WTC11 (cell line): ENCODE measurements at regions not wholly inside any gene's neighbourhood (a gene's known extent, or its start where the extent isn't known, plus 50 kb on each side); places are given as distances from the start of the nearest gene placed in this dataset.
A peak's percentile ranks its signal among the peaks of the same experiment; 100 is the strongest.

Experiments
- ATAC-seq: fragments of 200-7000 bp; cut with Tn5 transposase; 2 replicates; pipeline ENCODE4 v1.10.0; 2021; ENCODE audit warnings: mild to moderate bottlenecking, moderate library complexity
- CTCF ChIA-PET: fragments of 300-600 bp; sonication (Branson Sonifier 250); formaldehyde crosslinking; loops from one replicate; lab custom pipeline; 2021; ENCODE audit warnings: antibody characterized with exemption; lab: Charles Lee
- POLR2A ChIA-PET: fragments of 350-600 bp; sonication (Branson Sonifier 250); formaldehyde crosslinking; loops from one replicate; lab custom pipeline; 2021; ENCODE audit warnings: antibody characterized with exemption; lab: Charles Lee
- DNase-seq: peaks from one replicate; pipeline ENCODE4 v3.0.0; 2021; ENCODE audit warnings: low spot score
- H3K27ac Mint-ChIP-seq: 2 replicates; pipeline ENCODE4 v1.8.0; 2021; ENCODE audit warnings: mixed read lengths
- H3K27me3 Mint-ChIP-seq: 2 replicates; pipeline ENCODE4 v1.8.0; 2021; ENCODE audit warnings: low read depth, mild to moderate bottlenecking, moderate library complexity, mixed read lengths
- H3K36me3 Mint-ChIP-seq: 2 replicates; pipeline ENCODE4 v1.8.0; 2021; ENCODE audit warnings: mixed read lengths
- H3K4me1 Mint-ChIP-seq: 2 replicates; pipeline ENCODE4 v1.8.0; 2022; ENCODE audit warnings: mixed read lengths
- H3K4me3 Mint-ChIP-seq: 2 replicates; pipeline ENCODE4 v1.8.0; 2021; ENCODE audit warnings: mild to moderate bottlenecking, moderate library complexity, mixed read lengths
- H3K9me3 Mint-ChIP-seq: 2 replicates; pipeline ENCODE4 v1.8.0; 2021; ENCODE audit warnings: mixed read lengths
- ATF3 ChIP-seq: sonication (generic); formaldehyde crosslinking; conservative IDR thresholded peaks from 2 replicates; pipeline ENCODE4 v1.8.1; 2022; ENCODE audit warnings: mild to moderate bottlenecking, missing genetic modification reagents
- E2F5 ChIP-seq: sonication (generic); formaldehyde crosslinking; IDR thresholded peaks from 2 replicates; pipeline ENCODE4 v1.8.1; 2022; ENCODE audit warnings: mild to moderate bottlenecking, moderate library complexity, missing genetic modification reagents
- ERG ChIP-seq: fragments of 250-450 bp; sonication (Bioruptor Pico); IDR thresholded peaks from 2 replicates; pipeline ENCODE4 v1.8.0; 2021; ENCODE audit warnings: mild to moderate bottlenecking
- FOXP1 ChIP-seq: sonication (generic); formaldehyde crosslinking; IDR thresholded peaks from 2 replicates; pipeline ENCODE4 v1.8.0; 2022; ENCODE audit warnings: missing genetic modification reagents, mild to moderate bottlenecking, moderate library complexity, borderline replicate concordance
- GABPB1 ChIP-seq: sonication (generic); formaldehyde crosslinking; IDR thresholded peaks from 2 replicates; pipeline ENCODE4 v1.8.1; 2023; ENCODE audit warnings: mild to moderate bottlenecking, missing genetic modification reagents
- GRHL2 ChIP-seq: fragments of 250-450 bp; sonication (Bioruptor Pico); IDR thresholded peaks from 2 replicates; pipeline ENCODE4 v1.8.0; 2022; ENCODE audit warnings: mild to moderate bottlenecking, moderate library complexity; ENCODE audit not compliant: insufficient replicate concordance, severe bottlenecking
- NR1H2 ChIP-seq: sonication (generic); formaldehyde crosslinking; IDR thresholded peaks from 2 replicates; pipeline ENCODE4 v1.9.0; 2021; ENCODE audit warnings: mild to moderate bottlenecking, moderate library complexity, missing genetic modification reagents
- RELA ChIP-seq: sonication (generic); formaldehyde crosslinking; IDR thresholded peaks from 2 replicates; pipeline ENCODE4 v1.8.1; 2022; ENCODE audit warnings: missing genetic modification reagents, mild to moderate bottlenecking, borderline replicate concordance
- RORB ChIP-seq: fragments of 250-450 bp; sonication (Bioruptor Pico); IDR thresholded peaks from 2 replicates; pipeline ENCODE4 v1.9.0; 2021; ENCODE audit warnings: mild to moderate bottlenecking
- TP53 ChIP-seq: sonication (generic); formaldehyde crosslinking; IDR thresholded peaks from 2 replicates; pipeline ENCODE4 v1.8.1; 2023; ENCODE audit warnings: mild to moderate bottlenecking, missing genetic modification reagents
- TF ChIP-seq, protein P1 (sequence below): sonication (generic); formaldehyde crosslinking; IDR thresholded peaks from 2 replicates; pipeline ENCODE4 v1.8.1; 2022; ENCODE audit warnings: low read depth, mild to moderate bottlenecking, moderate library complexity, missing genetic modification reagents, borderline replicate concordance
- TF ChIP-seq, protein P2 (sequence below): sonication (generic); formaldehyde crosslinking; IDR thresholded peaks from 2 replicates; pipeline ENCODE4 v1.8.0; 2022; ENCODE audit warnings: mild to moderate bottlenecking, missing genetic modification reagents

- Mint-ChIP-seq H3K4me3 (no peak overlapping the region), H3K27ac (no peak overlapping the region), H3K9me3 (no peaks in the 10 kb centered on the region), H3K27me3 (no peaks in the 10 kb centered on the region), H3K36me3 (peaks cover 2% of the 10 kb centered on the region), H3K4me1 (peaks cover 27% of the 10 kb centered on the region)
- DNase-seq (no peak), ATAC-seq (peak; percentile 67)
- CTCF ChIA-PET = interaction anchor here (1.1 to 2.7 kb wide), 4 partner anchors 10 to 296 kb away, joined by 3 to 16 read pairs (median 4); no protein-coding TSS in a partner anchor
- POLR2A ChIA-PET = interaction anchor here (0.6 kb wide), 1 partner anchor 30 kb away, joined by 4 read pairs; no protein-coding TSS in a partner anchor
- no peak for TF ChIP-seq E2F5 (CRISPR knock-in tag)
Measured at GRCh38 chr11:27201454-27202302, 161.1 kb downstream of the BBOX1 start.

DNA sequence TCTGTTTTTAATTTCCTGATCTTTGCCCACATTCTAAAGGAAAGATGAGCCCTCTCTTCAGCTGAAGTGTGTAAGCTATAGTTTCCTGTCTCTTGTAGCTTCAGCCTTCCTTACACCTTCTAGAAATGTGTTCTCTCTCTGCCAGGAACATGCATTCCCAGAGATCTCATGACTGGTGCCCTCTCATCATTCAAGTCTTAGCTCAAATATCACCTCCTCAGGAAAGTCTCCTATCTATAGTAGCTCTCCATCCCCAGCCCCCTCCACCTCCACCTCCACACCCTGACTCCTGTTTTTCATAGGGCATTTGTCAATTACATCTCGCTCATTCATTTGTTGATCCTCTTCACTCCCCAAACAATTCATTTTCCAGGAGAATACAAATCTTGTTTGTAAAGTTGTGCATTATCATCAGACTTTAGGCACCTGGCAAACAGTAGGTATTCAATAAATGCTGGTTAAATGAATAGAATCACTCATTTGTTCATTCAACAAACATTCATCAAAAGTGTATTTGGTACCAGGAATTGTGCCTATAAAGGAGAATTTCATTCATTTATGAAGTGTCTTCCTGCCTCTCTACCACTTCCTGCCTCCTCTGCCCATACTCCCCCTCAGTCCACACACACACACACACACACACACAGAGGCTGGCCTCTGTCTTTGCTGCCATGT is 160.3 kb downstream of the BBOX1 start:
- Mint-ChIP-seq H3K4me3 (no peak overlapping the region), H3K27me3 (no peaks in the 10 kb centered on the region), H3K27ac (peak overlapping the region; percentile 4; the same call in 1 of the 2 replicates), H3K4me1 (peaks cover 27% of the 10 kb centered on the region), H3K9me3 (no peaks in the 10 kb centered on the region), H3K36me3 (peaks cover 2% of the 10 kb centered on the region; the same call in 1 of the 2 replicates)
- CTCF ChIA-PET = interaction anchor here (1.0 to 2.7 kb wide), 6 partner anchors 10 to 296 kb away, joined by 3 to 16 read pairs (median 4); no protein-coding TSS in a partner anchor
- DNase-seq (no peak), ATAC-seq (no peak)
- TF ChIP-seq, protein P1, sequence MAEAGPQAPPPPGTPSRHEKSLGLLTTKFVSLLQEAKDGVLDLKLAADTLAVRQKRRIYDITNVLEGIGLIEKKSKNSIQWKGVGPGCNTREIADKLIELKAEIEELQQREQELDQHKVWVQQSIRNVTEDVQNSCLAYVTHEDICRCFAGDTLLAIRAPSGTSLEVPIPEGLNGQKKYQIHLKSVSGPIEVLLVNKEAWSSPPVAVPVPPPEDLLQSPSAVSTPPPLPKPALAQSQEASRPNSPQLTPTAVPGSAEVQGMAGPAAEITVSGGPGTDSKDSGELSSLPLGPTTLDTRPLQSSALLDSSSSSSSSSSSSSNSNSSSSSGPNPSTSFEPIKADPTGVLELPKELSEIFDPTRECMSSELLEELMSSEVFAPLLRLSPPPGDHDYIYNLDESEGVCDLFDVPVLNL = no peak
- TF ChIP-seq ATF3 (CRISPR knock-in tag) (no peak), FOXP1 (CRISPR knock-in tag) (no peak), NR1H2 (CRISPR knock-in tag) (no peak), GRHL2 (CRISPR knock-in tag) (no peak), RORB (CRISPR knock-in tag) (no peak), TP53 (CRISPR knock-in tag) (no peak), GABPB1 (CRISPR knock-in tag) (no peak)
- TF ChIP-seq, protein P2, sequence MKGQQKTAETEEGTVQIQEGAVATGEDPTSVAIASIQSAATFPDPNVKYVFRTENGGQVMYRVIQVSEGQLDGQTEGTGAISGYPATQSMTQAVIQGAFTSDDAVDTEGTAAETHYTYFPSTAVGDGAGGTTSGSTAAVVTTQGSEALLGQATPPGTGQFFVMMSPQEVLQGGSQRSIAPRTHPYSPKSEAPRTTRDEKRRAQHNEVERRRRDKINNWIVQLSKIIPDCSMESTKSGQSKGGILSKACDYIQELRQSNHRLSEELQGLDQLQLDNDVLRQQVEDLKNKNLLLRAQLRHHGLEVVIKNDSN (CRISPR knock-in tag) = no peak
- POLR2A ChIA-PET = interaction anchor here (0.6 kb wide), 1 partner anchor 31 kb away, joined by 4 read pairs; no protein-coding TSS in a partner anchor

- Mint-ChIP-seq H3K27me3 (no peaks in the 10 kb centered on the region), H3K36me3 (no peaks in the 10 kb centered on the region), H3K9me3 (no peaks in the 10 kb centered on the region), H3K4me1 (peaks cover 4% of the 10 kb centered on the region), H3K27ac (no peak overlapping the region), H3K4me3 (no peak overlapping the region)
- peak; percentile 67 for ATAC-seq
- CTCF ChIA-PET = interaction anchor here (1.0 to 1.5 kb wide), 2 partner anchors 12 to 100 kb away, joined by 3 to 5 read pairs; no protein-coding TSS in a partner anchor
- POLR2A ChIA-PET = interaction anchor here (0.7 kb wide), 1 partner anchor 31 kb away, joined by 4 read pairs; no protein-coding TSS in a partner anchor
- no peak for DNase-seq
- TF ChIP-seq RELA (CRISPR knock-in tag) = no peak
Measured at GRCh38 chr11:27196203-27196897, 155.7 kb downstream of the BBOX1 start.

DNA sequence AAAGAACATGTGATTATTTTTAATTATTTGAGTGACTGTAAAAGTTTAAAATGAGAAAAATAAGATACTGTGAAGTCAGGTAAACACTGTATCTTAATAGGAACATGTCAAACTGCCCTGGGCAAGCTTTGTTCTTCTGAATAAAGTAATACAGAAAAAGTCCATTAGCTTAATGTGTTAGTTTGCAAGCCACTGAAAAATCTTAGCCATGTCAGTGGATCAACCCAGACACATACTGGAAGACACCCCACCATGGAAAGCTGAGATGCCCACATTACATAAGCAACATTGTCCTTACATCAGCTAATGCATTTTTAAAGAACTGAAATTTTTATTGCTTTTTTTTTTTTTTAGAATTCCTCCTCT is 155.2 kb downstream of the BBOX1 start:
- H3K36me3 Mint-ChIP-seq = no peaks in the 10 kb centered on the region
- H3K4me3 Mint-ChIP-seq = no peak overlapping the region
- ChIA-PET CTCF (interaction anchor here (1.0 to 1.5 kb wide), 2 partner anchors 12 to 101 kb away, joined by 3 to 5 read pairs; no protein-coding TSS in a partner anchor), POLR2A (interaction anchor here (0.7 kb wide), 1 partner anchor 32 kb away, joined by 4 read pairs; no protein-coding TSS in a partner anchor)
- TF ChIP-seq GRHL2 (CRISPR knock-in tag) = no peak
- TF ChIP-seq ERG = no peak
- TF ChIP-seq, protein P1 = no peak
- TF ChIP-seq FOXP1 (CRISPR knock-in tag) = no peak
- TF ChIP-seq, all 79 proteins: peak for 0
- Mint-ChIP-seq H3K27ac (no peak overlapping the region), H3K4me1 (no peaks in the 10 kb centered on the region), H3K27me3 (no peaks in the 10 kb centered on the region), H3K9me3 (no peaks in the 10 kb centered on the region)
- ATAC-seq (no peak), DNase-seq (no peak)
